KOPT-K1 (cell line): ENCODE measurements at regions not wholly inside any gene's neighbourhood (a gene's known extent, or its start where the extent isn't known, plus 50 kb on each side); places are given as distances from the start of the nearest gene placed in this dataset.

Source experiments
- H3K27ac ChIP-seq: fragments of 200-600 bp; sonication (generic); 2 replicates; pipeline ENCODE4 v1.5.1; 2016; ENCODE audit warnings: antibody characterized with exemption, mild to moderate bottlenecking, low read depth, low read length; ENCODE audit not compliant: poor library complexity, severe bottlenecking
- H3K36me3 ChIP-seq: fragments of 200-600 bp; sonication (generic); 2 replicates; pipeline ENCODE4 v1.5.1; 2017; ENCODE audit warnings: antibody characterized with exemption, mild to moderate bottlenecking, low read length, moderate library complexity; ENCODE audit not compliant: insufficient read depth
- H3K9me3 ChIP-seq: fragments of 200-600 bp; sonication (generic); 2 replicates; pipeline ENCODE4 v1.5.1; 2017; ENCODE audit warnings: antibody characterized with exemption, low read length, mild to moderate bottlenecking; ENCODE audit not compliant: insufficient read depth, poor library complexity, severe bottlenecking

DNA sequence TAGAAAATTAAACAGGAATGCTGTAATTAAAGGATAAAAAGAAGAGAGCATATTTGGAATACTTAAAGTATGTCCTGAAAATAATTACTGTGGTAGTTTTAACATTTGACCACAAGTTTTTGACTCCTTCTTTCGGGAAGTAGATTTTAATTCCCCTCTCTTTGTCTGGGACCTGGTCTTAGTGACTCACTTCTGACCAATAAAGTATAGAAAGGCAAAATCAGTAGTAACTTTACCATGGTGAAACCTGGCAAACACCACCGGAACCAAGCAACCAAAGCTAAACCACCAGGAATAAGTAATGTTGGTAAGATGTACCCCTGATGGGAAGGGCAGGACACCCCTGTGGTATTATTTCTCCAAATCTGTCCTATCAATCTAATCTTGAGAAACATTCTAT is 314.8 kb downstream of the PDHA2 start:
- Histone ChIP-seq H3K9me3 (no peaks in the 10 kb centered on the region), H3K27ac (no peak overlapping the region), H3K36me3 (no peaks in the 10 kb centered on the region)

DNA sequence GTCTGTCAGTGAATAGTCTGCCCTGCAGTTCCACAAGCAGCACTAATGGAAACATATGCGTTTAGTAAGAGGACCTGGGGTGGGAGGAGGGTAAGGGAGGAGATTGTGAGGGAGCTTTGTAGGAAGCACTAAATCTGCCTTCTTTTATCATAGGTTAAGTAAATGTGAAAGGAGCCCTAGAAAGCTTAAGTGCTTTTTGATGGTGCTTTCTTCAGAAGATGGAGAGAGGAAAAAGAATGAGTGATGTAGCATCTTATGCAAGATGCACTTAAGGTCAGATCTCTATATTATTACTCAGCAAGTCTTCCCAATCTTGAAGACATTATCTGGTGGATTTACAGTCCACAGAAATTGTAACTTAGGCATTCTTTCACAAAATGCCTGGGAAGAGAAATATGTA is 322.7 kb downstream of the PDHA2 start:
- H3K36me3 ChIP-seq: no peaks in the 10 kb centered on the region
- H3K27ac ChIP-seq: no peak overlapping the region
- H3K9me3 ChIP-seq: no peaks in the 10 kb centered on the region

DNA sequence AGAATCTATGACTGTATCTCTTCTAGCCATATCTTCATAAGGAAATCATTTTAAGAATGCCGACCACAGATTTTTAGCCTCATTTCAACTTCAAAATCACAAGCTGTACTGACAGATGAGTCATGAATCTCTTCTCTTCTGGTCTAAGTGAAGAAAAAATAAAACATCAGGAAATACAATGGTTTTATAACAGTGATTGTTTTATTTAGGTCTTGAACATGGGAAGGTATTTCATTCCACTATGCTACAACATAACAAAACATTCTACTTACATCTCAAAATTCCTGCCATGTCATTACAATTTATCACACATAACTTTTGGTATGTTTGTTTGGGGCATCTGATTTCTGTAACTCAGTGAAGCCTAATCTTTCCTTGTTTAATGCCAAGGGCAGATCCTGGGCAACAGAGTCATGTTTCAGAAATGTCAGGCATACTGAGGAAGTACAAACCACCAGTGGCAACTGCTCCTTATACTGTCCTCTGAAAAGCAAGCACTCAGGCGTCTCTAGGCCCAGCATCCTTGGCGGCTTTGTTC is 325.0 kb downstream of the PDHA2 start:
- H3K36me3 ChIP-seq: no peaks in the 10 kb centered on the region
- no peaks in the 10 kb centered on the region for H3K9me3 ChIP-seq
- no peak overlapping the region for H3K27ac ChIP-seq

DNA sequence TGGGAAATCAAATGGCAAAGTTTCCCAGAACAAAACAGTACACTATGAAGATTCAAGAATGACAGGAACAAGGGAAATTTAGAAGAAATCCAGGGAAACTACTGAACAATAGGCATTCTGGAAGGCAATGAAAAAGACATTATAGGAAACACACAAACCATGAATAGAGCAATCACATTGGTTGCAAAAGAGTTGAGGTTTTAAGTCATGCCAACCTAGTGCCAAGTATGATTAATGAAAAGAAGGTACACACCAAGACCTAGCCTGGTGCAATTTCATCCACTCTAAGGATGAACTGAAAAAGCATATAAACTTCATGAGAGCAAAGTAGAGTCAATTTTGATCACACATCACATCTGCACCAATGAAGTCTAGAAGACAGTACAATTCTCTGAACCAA is 326.9 kb downstream of the PDHA2 start:
- Histone ChIP-seq H3K9me3 (no peaks in the 10 kb centered on the region), H3K27ac (no peak overlapping the region), H3K36me3 (no peaks in the 10 kb centered on the region)

DNA sequence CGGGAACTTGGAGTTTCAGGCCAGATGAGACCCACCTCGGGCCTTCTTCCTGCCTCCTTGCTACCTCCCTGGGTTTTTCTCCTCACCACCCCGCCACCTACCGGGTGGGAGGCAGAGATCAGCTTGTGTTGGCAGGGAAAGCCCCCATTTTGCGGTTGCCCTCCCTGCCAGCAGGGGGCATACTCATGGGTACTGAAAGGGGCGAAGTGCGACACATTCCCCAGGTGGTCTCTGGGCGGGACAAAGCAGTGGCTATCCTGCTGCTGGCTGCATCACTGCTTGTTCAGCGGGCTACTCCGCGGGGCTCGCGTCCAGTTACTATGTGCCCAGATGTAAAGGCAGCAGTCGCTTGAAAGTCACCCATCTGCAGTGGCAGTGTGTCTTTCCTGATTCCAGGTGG is 330.3 kb downstream of the PDHA2 start:
- H3K36me3 ChIP-seq: no peaks in the 10 kb centered on the region
- no peak overlapping the region for H3K27ac ChIP-seq
- H3K9me3 ChIP-seq: no peaks in the 10 kb centered on the region

DNA sequence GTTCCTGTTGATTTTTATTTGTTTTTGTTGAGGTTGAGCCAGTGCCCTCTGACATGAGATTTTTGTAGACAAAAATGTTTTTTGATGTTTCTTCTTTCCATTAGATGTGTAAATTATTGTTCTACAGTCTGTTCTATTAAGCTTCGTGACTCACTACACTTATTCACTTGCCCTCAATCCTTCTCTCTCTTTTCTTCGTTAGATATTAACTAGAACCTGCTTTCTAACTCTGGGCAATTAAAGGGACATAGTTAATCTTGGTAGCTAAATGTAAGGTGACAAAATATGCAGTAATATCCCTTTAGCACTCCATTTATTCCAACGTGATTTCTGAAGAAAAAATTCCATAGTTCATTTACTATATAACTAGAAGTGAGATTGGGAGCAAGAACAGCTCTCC is 333.9 kb downstream of the PDHA2 start:
- Histone ChIP-seq H3K27ac (no peak overlapping the region), H3K9me3 (no peaks in the 10 kb centered on the region)

DNA sequence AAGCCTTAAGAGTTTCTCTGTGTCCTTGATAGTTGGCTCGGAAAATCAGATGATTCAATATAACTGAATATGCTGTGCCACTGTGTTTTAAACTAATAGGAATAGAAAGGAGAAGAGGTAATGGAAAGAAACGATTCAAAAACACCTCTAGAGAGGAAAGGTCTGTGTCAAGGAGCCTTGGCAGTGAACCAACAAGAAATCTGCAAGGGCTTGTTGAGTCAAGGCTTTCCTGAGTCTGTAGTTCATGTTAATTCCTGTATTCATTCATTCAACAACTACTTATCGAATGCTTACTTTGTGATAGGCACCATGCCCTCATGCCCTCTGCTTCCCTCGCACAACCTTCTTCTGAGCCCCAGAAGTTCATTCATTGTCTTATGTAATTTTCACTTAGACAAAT is 336.0 kb downstream of the PDHA2 start:
- H3K36me3 ChIP-seq: no peaks in the 10 kb centered on the region

More for the DNA sequence above, 333.9 kb downstream of the PDHA2 start:
- H3K36me3 ChIP-seq: no peaks in the 10 kb centered on the region

DNA sequence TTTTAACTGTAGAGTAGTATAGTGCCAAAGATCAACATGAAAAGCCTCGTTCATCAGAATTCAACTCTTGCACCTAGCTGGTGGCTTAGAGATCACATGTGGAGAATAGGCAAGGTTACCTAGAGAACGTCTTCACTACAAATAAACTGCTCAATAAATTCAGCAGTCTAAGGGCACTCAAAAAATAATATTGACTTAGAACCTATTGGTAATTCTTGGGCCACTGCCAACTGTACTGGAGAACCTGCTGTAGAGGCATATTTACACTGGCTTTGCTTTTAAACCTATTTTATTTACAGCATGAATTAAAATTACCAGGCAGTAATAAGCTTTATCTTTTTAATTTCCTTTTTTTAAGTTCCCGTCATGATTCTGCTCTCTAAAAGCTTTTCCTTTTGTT is 343.7 kb downstream of the PDHA2 start:
- Histone ChIP-seq H3K9me3 (no peaks in the 10 kb centered on the region), H3K36me3 (no peaks in the 10 kb centered on the region), H3K27ac (no peak overlapping the region)

More for the DNA sequence above, 336.0 kb downstream of the PDHA2 start:
- Histone ChIP-seq H3K27ac (no peak overlapping the region), H3K9me3 (no peaks in the 10 kb centered on the region)

DNA sequence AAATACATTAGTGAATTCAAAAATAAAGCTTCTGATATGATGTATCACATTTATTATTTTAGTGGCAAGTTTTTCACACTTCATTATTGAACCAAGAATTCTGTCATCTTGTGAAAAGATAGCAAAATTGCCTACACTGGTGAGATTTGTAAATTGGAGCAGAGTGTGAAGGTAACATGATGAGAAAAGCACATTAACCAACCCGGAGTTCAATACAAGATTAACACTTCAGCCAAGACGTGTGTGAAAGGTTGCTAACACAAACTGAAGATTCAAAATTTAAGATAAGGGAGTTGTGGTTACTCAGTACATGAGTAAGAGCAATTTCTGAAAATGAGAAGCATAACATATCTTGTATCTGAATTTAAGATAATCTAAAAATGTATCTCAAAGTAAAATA is 346.7 kb downstream of the PDHA2 start:
- Histone ChIP-seq H3K36me3 (no peaks in the 10 kb centered on the region), H3K27ac (no peak overlapping the region)

DNA sequence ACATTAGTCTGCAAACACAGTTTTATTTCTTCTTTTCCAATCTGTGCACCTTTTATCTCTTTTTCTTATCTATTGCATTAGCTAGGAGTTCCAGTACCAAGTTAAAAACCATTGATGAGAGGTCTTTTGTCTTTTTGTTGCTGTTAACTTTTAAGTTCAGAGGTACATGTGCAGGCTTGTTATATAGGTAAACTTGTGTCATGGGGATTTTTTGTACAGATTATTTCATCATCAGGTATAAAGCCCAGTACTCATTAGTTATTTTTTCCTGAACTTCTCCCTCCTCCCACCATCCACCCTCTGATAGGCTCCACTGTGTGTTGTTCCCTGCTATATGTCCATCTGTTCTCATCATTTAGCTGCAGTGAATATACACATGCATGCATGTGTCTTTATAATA is 349.9 kb downstream of the PDHA2 start:
- Histone ChIP-seq H3K9me3 (no peaks in the 10 kb centered on the region), H3K36me3 (no peaks in the 10 kb centered on the region), H3K27ac (no peak overlapping the region)

More for the DNA sequence above, 346.7 kb downstream of the PDHA2 start:
- no peaks in the 10 kb centered on the region for H3K9me3 ChIP-seq

DNA sequence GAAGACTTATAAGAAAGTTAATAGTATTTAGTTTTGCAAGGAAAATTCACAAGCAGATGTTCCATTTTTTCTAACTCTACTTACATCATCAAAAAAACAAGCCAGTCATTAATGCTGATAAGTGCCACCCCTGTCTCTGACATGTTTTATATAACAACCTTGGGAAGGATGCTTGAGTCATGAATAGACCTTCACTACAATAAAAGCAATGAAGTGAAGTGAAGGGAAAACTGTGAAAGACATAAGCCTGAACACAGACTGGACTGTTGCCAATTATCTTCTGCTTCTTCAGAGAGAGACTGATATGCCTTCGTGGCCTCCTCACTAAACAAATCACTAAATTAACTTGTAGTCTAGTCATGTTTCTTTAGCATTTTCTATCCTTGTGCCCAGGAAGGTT is 353.2 kb downstream of the PDHA2 start:
- H3K9me3 ChIP-seq: no peaks in the 10 kb centered on the region
- H3K27ac ChIP-seq: no peak overlapping the region
- H3K36me3 ChIP-seq: no peaks in the 10 kb centered on the region

DNA sequence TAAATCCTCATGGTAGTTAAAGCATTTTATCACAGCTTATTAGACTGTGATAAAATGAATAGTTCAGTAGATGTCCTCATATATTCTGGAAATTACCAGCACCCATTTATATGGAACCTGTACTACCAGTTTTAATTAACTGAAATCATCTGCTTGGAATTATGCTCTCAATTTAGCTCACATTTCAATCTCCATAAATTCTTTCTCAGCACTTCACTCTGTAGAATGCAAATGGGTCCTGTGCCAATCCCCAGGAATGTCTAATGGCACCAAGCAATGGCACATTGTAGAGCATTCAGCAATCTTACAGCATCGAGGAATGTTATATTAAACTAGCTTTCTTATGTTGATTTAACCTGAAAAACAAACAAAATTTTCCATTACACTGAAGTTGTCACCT is 355.1 kb downstream of the PDHA2 start:
- Histone ChIP-seq H3K27ac (no peak overlapping the region), H3K36me3 (no peaks in the 10 kb centered on the region), H3K9me3 (no peaks in the 10 kb centered on the region)

DNA sequence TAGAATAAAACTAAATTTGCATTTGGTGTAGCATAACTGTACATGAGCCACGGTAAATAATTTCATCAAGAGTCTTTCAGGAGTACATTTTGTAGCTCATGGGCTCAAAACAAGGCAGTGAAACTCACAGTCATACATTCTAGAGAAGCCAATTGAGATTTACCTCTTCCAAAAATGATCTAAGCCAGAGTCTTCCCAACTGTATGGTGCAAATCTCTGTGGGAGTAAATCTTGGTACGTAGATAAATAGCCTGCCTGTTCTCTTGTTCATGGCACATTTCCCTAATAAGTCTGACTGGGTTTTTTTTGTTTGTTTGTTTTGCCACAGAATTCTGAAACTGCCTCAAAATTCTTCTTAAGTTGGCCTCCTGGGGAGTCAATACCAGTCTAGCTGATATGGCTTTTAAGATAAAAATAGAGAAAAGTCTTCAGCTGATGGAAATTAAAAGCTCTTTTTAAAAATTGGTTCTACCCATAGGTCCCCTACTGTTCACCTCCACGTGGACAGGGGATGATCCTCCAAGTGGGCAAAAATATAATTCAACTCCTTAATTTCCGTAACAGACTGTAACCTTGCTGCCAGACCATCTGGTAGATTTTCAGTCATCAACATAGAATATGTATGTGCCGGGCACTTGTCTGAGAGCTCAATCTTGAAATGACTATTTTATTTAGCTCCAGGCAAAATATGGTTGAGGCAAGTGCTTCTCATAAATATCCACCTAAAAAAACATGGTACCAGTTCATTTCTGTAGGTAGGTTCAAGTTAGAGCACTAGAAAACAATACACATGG is 365.4 kb downstream of the PDHA2 start:
- no peak overlapping the region for H3K27ac ChIP-seq
- no peaks in the 10 kb centered on the region for H3K9me3 ChIP-seq
- no peaks in the 10 kb centered on the region for H3K36me3 ChIP-seq

DNA sequence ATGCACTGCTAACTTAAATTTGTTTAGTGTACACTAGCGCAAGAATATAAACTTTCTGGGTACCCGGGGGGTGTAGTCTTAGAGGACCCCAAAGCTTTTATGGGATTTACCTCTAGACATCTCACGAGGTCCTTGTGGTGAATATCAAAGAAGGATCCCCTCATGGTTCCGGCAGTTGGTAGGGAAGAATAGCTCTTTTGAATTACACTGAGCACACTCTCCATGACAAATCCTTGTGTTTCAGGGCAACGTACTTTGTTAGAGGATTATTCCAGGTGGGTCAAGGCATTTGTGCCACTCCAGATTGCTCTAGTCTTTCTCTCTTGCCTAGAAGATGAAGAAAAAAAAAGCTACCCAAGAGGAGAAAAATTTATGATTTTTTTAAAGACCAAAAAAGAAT is 387.6 kb downstream of the PDHA2 start:
- Histone ChIP-seq H3K27ac (no peak overlapping the region), H3K36me3 (no peaks in the 10 kb centered on the region), H3K9me3 (no peaks in the 10 kb centered on the region)

DNA sequence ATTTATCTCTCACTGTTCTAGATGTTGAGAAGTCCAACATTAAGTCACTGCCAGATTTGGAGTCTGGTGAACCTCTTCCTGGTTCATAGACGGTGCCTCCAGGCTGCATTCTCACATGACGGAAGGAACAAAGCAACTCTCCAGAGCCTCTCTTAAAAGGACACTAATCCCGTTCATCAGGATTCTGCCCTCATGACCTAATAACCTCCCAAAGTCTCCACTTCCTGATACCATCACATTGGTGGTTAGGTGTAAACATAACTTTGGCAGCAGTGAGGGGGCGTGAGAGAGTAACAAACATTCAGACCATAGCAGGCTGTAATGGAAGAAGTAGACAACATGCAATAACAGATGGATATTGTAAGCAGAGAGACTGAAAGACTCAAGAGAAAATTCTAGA is 388.6 kb downstream of the PDHA2 start:
- H3K27ac ChIP-seq: no peak overlapping the region
- no peaks in the 10 kb centered on the region for H3K36me3 ChIP-seq
- no peaks in the 10 kb centered on the region for H3K9me3 ChIP-seq

DNA sequence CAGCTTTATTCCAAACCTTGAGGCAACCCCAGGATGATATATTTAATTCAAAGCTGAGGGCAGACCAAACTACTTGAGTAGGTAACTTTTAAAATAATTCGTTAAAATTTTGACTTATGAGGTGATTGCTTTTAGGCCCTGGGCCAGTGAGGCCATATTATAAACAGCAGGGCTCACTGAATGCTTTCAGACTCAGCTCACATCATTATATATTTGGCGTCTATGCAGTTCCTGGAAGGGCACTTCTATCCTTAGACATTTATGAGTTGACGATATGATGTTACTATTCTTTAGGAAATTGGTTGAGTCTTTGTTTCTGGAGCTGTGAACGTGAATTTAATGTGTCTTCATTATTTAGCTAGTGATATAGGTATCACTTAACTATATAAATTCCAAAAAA is 400.1 kb downstream of the PDHA2 start:
- no peaks in the 10 kb centered on the region for H3K36me3 ChIP-seq
- H3K9me3 ChIP-seq: no peaks in the 10 kb centered on the region
- no peak overlapping the region for H3K27ac ChIP-seq
